ENCODE measurements at regions not wholly inside any gene's neighbourhood (a gene's known extent, or its start where the extent isn't known, plus 50 kb on each side); places are given as distances from the start of the nearest gene placed in this dataset.

- ChIA-PET POLR2A (no interaction called here), CTCF (no interaction called here)
- H2AFZ ChIP-seq (ENCODE audit: low read depth, low read length) = no peak overlapping the region
- TF ChIP-seq CTCF (IDR thresholded peaks at IDR 0.05; ENCODE audit: extremely low read depth in 1 of 2, insufficient read depth in 1 of 2, low read depth in 1 of 2, low read length in 2 of 2) = no peak
- TF ChIP-seq GATA2 (IDR thresholded peaks at IDR 0.05; ENCODE audit: insufficient read depth, insufficient read length, low read depth, low read length) = no peak
- TF ChIP-seq POLR2AphosphoS5 (IDR thresholded peaks at IDR 0.05; ENCODE audit: insufficient read depth, low read depth, low read length) = no peak
- no peaks in the 10 kb centered on the region for H3K4me1 ChIP-seq (ENCODE audit: control insufficient read depth, extremely low read depth, insufficient read depth, low read length)
- no TSS peak for BruUV-seq (replicated peaks)
- dilution Hi-C loops (cut with MboI; ENCODE audit: extremely low pct_ligation_motif_present, low sequenced_read_pairs) = no loop called here
- no peak overlapping the region for H3K27ac ChIP-seq (ENCODE audit: insufficient read depth, low read depth, low read length)
- no peak overlapping the region for H3K4me3 ChIP-seq (replicated peaks in 1 of 3; ENCODE audit: insufficient read depth in 1 of 3, low read depth in 1 of 3, low read length in 3 of 3)
- no peaks in the 10 kb centered on the region for H3K9me3 ChIP-seq (replicated peaks; ENCODE audit: control insufficient read depth, insufficient read depth, low read length)
- FAIRE-seq = no peak
- no peaks in the 10 kb centered on the region for H4K20me1 ChIP-seq (replicated peaks; ENCODE audit: control insufficient read depth, extremely low read depth, insufficient read depth, low read length)
- no peaks in the 10 kb centered on the region for H3K9me1 ChIP-seq (replicated peaks; ENCODE audit: control insufficient read depth, extremely low read depth, insufficient read depth, low read length)
- no peak overlapping the region for H3K9ac ChIP-seq (replicated peaks; ENCODE audit: extremely low read depth, insufficient read depth, low read length)
- H3K36me3 ChIP-seq (ENCODE audit: control insufficient read depth in 2 of 2, extremely low read depth in 1 of 2, insufficient read depth in 2 of 2, low read length in 2 of 2) = no peaks in the 10 kb centered on the region
- no peaks in the 10 kb centered on the region for H3K79me2 ChIP-seq (ENCODE audit: control insufficient read depth, insufficient read depth, low read length)
- intact Hi-C loops (cut with micrococcal nuclease) = no loop called here
- H3K27me3 ChIP-seq (ENCODE audit: control insufficient read depth in 2 of 2, insufficient read depth in 2 of 2, low read length in 2 of 2) = no peaks in the 10 kb centered on the region
- no peak for DNase-seq (ENCODE audit: low read depth, low spot score)
- no peak overlapping the region for H3K4me2 ChIP-seq (ENCODE audit: insufficient read depth, low read length)
These were observed 164.2 kb upstream of the TCF21 start for GRCh38 chr6:133724726-133725125.

DNA sequence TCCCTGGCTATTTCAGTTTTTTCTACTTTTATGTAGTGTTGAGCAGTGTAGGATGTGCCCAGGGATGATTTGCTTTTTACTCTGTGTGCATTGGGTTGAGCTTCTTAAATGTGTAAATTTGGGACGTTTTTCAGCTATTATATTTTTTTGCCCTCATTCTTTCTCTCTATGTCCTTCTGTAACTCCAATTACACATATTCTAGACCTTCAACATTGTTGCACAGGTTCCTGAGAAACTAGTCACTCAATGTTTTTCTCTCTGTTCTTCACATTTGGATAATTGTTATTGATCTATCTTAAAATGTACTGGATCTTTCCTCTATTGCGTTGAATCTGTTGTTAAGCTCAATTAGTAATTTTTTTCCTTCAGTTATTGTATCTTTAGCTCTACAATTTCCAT lies 162.7 kb upstream of the TCF21 start:
- Histone ChIP-seq H3K27ac (ENCODE audit: insufficient read depth, low read depth, low read length) (no peak overlapping the region), H3K4me2 (ENCODE audit: insufficient read depth, low read length) (no peak overlapping the region), H3K4me3 (replicated peaks in 1 of 3; ENCODE audit: insufficient read depth in 1 of 3, low read depth in 1 of 3, low read length in 3 of 3) (no peak overlapping the region), H3K9me3 (replicated peaks; ENCODE audit: control insufficient read depth, insufficient read depth, low read length) (no peaks in the 10 kb centered on the region), H4K20me1 (replicated peaks; ENCODE audit: control insufficient read depth, extremely low read depth, insufficient read depth, low read length) (no peaks in the 10 kb centered on the region), H2AFZ (ENCODE audit: low read depth, low read length) (no peak overlapping the region), H3K9ac (replicated peaks; ENCODE audit: extremely low read depth, insufficient read depth, low read length) (no peak overlapping the region), H3K79me2 (ENCODE audit: control insufficient read depth, insufficient read depth, low read length) (no peaks in the 10 kb centered on the region), H3K9me1 (replicated peaks; ENCODE audit: control insufficient read depth, extremely low read depth, insufficient read depth, low read length) (no peaks in the 10 kb centered on the region), H3K36me3 (ENCODE audit: control insufficient read depth in 2 of 2, extremely low read depth in 1 of 2, insufficient read depth in 2 of 2, low read length in 2 of 2) (no peaks in the 10 kb centered on the region), H3K27me3 (ENCODE audit: control insufficient read depth in 2 of 2, insufficient read depth in 2 of 2, low read length in 2 of 2) (no peaks in the 10 kb centered on the region), H3K4me1 (ENCODE audit: control insufficient read depth, extremely low read depth, insufficient read depth, low read length) (no peaks in the 10 kb centered on the region)
- intact Hi-C loops (cut with micrococcal nuclease) (no loop called here), dilution Hi-C loops (cut with MboI; ENCODE audit: extremely low pct_ligation_motif_present, low sequenced_read_pairs) (no loop called here)
- DNase-seq (ENCODE audit: low read depth, low spot score) = no peak
- POLR2A ChIA-PET = no interaction called here
- CTCF ChIA-PET = no interaction called here
- FAIRE-seq = no peak
- no TSS peak for BruUV-seq (replicated peaks)
- no peak for TF ChIP-seq CTCF (IDR thresholded peaks at IDR 0.05; ENCODE audit: extremely low read depth in 1 of 2, insufficient read depth in 1 of 2, low read depth in 1 of 2, low read length in 2 of 2)
- no peak for TF ChIP-seq POLR2A (IDR thresholded peaks at IDR 0.05; ENCODE audit: low read depth, low read length)
- TF ChIP-seq GATA2 (IDR thresholded peaks at IDR 0.05; ENCODE audit: insufficient read depth, insufficient read length, low read depth, low read length) = no peak
- TF ChIP-seq FOS (IDR thresholded peaks at IDR 0.05; ENCODE audit: borderline replicate concordance, insufficient read depth, low read length) = no peak
- TF ChIP-seq JUN (IDR thresholded peaks at IDR 0.05; ENCODE audit: borderline replicate concordance, insufficient read depth, insufficient read length, low read depth) = no peak
- TF ChIP-seq POLR2AphosphoS5 (IDR thresholded peaks at IDR 0.05; ENCODE audit: insufficient read depth, low read depth, low read length) = no peak
- TF ChIP-seq MYC (IDR thresholded peaks at IDR 0.05; ENCODE audit: low read depth, low read length) = no peak
- TF ChIP-seq EZH2 (IDR thresholded peaks at IDR 0.05; ENCODE audit: borderline replicate concordance, low read depth, low read length, severe bottlenecking) = no peak
- TF ChIP-seq, protein P1, sequence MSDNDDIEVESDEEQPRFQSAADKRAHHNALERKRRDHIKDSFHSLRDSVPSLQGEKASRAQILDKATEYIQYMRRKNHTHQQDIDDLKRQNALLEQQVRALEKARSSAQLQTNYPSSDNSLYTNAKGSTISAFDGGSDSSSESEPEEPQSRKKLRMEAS (IDR thresholded peaks at IDR 0.05; ENCODE audit: insufficient read depth, insufficient read length) = no peak
